Adrenal gland (tissue), 5 donors: ENCODE measurements at regions not wholly inside any gene's neighbourhood (a gene's known extent, or its start where the extent isn't known, plus 50 kb on each side); places are given as distances from the start of the nearest gene placed in this dataset.

Experiments used
- CTCF ChIP-seq, 6 experiments: fragments of 450-650 bp in 4 of 6; fragments of 200-600 bp in 2 of 6; sonication (generic) in 1 of 6; IDR thresholded peaks; 1 replicate in 5 of 6; 2 replicates in 1 of 6; pipeline versions ENCODE4 v1.5.1 to v1.8.0; 2016 to 2021; ENCODE audit warnings: antibody characterized with exemption in 6 of 6, mild to moderate bottlenecking in 2 of 6, moderate library complexity in 1 of 6
- POLR2A ChIP-seq, 2 donors: fragments of 450-650 bp; IDR thresholded peaks; one replicate each; pipeline ENCODE4 v1.6.1; 2017; ENCODE audit warnings: antibody characterized with exemption in 2 of 2, mild to moderate bottlenecking in 2 of 2, moderate library complexity in 1 of 2
- donor health status: DM: no; HTN: no; CAD: no.

GRCh38 chr5:36489505-36489904 is 116.9 kb upstream of the SLC1A3 start:
- TF ChIP-seq CTCF (IDR thresholded peaks at IDR 0.05) (no peak), POLR2A (IDR thresholded peaks at IDR 0.05) (no peak)
